Pancreas (tissue), 10 donors: ENCODE measurements at regions not wholly inside any gene's neighbourhood (a gene's known extent, or its start where the extent isn't known, plus 50 kb on each side); places are given as distances from the start of the nearest gene placed in this dataset.

Source experiments
- ATAC-seq, 4 donors: fragments of 200-7000 bp; cut with Tn5 transposase; one replicate each; pipeline versions ENCODE4 v1.8.0 to v1.9.1; 2020; ENCODE audit warnings: mild to moderate bottlenecking in 4 of 4, moderate library complexity in 4 of 4
- DNase-seq, 6 donors: peaks; one replicate each; pipeline ENCODE4 v3.0.0-alpha.2; 2020
- FAIRE-seq: peaks from 2 replicates; lab custom pipeline; 2012; peaks lifted over from hg19 to GRCh38; lab: Jason Lieb, UNC
- H3K27ac ChIP-seq, 4 donors: fragments of 200-600 bp; sonication (generic); 1 replicate in 3 of 4; 2 replicates in 1 of 4; pipeline versions ENCODE4 v1.5.0 to v1.8.0; 2020
- H3K27me3 ChIP-seq, 4 donors: fragments of 200-600 bp; one replicate each; pipeline ENCODE4 v1.8.0; 2021
- H3K36me3 ChIP-seq, 3 donors: fragments of 200-600 bp; sonication (generic) in 1 of 3; one replicate each; pipeline versions ENCODE4 v1.5.0 to v1.8.0; 2020 to 2021
- H3K4me1 ChIP-seq, 3 donors: fragments of 200-600 bp; one replicate each; pipeline ENCODE4 v1.8.0; 2021
- H3K4me3 ChIP-seq, 4 donors: fragments of 200-600 bp; sonication (generic) in 2 of 4; one replicate each; pipeline versions ENCODE4 v1.5.0 to v1.8.0; 2020 to 2021
- H3K9me3 ChIP-seq, 4 donors: fragments of 200-600 bp; one replicate each; pipeline ENCODE4 v1.8.0; 2021
- WGBS, 2 donors: extraction: QIAGEN DNeasy Blood & Tissue Kit; methylation state at CpG; one replicate each; pipeline ENCODE4 v1.1.7; 2013; 5-methylcytosine and 5-hydroxymethylcytosine counted together
- intact Hi-C, 3 donors: fragments of 100-400 bp; cut with DNase I; formaldehyde crosslinking; loops; one replicate each; pipeline versions ENCODE4 v1.11.1 to v1.14.2; 2022
- TF ChIP-seq, protein P1 (sequence below), 4 donors: fragments of 200-600 bp; sonication (generic) in 3 of 4; IDR thresholded peaks; one replicate each; pipeline versions ENCODE4 v1.5.0 to v1.8.0; 2021; ENCODE audit warnings: antibody characterized with exemption in 4 of 4
- donor health status: healthy with polysubstance abuse.
- donor health status: DM: no; HTN: no; CAD: no; lungs with moderate emphysema.
- donor health status: DM: no; HTN: no; CAD: no.
- donor health status: control.
- donor health status: control.
- donor health status: Bipolar disorder and iron deficiency.
- donor health status: DM: yes; HTN: yes; CAD: no.
- donor health status: DM: no; HTN: no; CAD: no.
- donor health status: DM: no; HTN: no; CAD: no.
- donor health status: DM: yes; HTN: yes; CAD: no.

DNA sequence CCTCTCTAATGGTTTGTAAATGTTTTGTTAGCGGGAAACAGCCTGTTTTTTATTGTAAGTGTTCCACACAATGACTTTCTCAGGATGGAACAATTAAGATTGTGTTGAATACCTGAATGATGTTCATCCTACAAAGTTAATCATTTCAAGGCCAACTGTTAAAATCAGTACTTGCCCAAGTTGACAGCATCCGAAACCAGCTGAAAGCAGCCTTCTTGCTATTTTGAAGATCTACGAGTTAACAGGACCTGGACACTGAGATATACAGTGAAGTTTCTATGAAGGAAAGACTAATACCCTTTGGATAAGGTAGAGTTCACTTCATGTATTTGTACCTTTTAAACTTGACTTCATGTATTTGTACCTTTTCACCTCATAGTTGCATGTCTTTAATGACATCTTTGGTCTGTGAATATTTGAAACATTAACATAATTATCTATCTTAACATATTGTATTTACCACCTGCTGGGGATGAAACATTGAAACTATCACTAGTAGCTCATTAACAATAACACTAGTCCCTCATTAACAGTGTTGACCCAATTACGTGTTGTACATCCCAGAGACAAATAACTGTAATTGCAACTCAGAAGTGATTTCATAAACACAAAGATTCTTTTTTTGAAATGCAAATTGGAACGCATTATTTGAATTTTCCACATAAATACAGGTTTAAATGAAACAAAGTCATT, 556.0 kb upstream of the MEX3C start:
- intact Hi-C loops, result no loop called here
- Histone ChIP-seq H3K4me3 (no peak overlapping the region), H3K27ac (no peak overlapping the region), H3K4me1 (no peaks in the 10 kb centered on the region), H3K27me3 (peaks cover 0 to 3% (median 0%) of the 10 kb centered on the region in 4 donors), H3K36me3 (no peaks in the 10 kb centered on the region), H3K9me3 (no peaks in the 10 kb centered on the region)
- TF ChIP-seq, protein P1, sequence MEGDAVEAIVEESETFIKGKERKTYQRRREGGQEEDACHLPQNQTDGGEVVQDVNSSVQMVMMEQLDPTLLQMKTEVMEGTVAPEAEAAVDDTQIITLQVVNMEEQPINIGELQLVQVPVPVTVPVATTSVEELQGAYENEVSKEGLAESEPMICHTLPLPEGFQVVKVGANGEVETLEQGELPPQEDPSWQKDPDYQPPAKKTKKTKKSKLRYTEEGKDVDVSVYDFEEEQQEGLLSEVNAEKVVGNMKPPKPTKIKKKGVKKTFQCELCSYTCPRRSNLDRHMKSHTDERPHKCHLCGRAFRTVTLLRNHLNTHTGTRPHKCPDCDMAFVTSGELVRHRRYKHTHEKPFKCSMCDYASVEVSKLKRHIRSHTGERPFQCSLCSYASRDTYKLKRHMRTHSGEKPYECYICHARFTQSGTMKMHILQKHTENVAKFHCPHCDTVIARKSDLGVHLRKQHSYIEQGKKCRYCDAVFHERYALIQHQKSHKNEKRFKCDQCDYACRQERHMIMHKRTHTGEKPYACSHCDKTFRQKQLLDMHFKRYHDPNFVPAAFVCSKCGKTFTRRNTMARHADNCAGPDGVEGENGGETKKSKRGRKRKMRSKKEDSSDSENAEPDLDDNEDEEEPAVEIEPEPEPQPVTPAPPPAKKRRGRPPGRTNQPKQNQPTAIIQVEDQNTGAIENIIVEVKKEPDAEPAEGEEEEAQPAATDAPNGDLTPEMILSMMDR (IDR thresholded peaks at IDR 0.05), result no peak
- no peak for FAIRE-seq
- DNase-seq, result no peak
- ATAC-seq, result no peak
- WGBS, 2 donors, result 50 to 61% methylated on average over 5 of the region's 5 CpGs

GRCh38 chr18:51754566-51754965, 557.1 kb upstream of the MEX3C start:
- Histone ChIP-seq H3K27me3 (peaks cover 0 to 3% (median 0%) of the 10 kb centered on the region in 4 donors), H3K36me3 (no peaks in the 10 kb centered on the region), H3K4me1 (no peaks in the 10 kb centered on the region), H3K9me3 (no peaks in the 10 kb centered on the region), H3K4me3 (no peak overlapping the region), H3K27ac (no peak overlapping the region)
- FAIRE-seq, result no peak
- ATAC-seq, result no peak
- DNase-seq, result no peak
- WGBS, 2 donors, result 49 to 63% methylated on average over 4 of the region's 4 CpGs
- intact Hi-C loops, result no loop called here
- TF ChIP-seq, protein P1 (IDR thresholded peaks at IDR 0.05), result no peak

GRCh38 chr18:51757255-51757924, 559.9 kb upstream of the MEX3C start:
- intact Hi-C loops, result no loop called here
- H3K4me1 ChIP-seq, result no peaks in the 10 kb centered on the region
- FAIRE-seq (no peak), DNase-seq (no peak), ATAC-seq (no peak)
- H3K36me3 ChIP-seq, result no peaks in the 10 kb centered on the region
- peaks cover 0 to 3% (median 0%) of the 10 kb centered on the region in 4 donors for H3K27me3 ChIP-seq
- WGBS, 2 donors, result 44 to 53% methylated on average over 5 of the region's 5 CpGs
- TF ChIP-seq, protein P1 (IDR thresholded peaks at IDR 0.05), result no peak
- H3K27ac ChIP-seq, result no peak overlapping the region
- no peaks in the 10 kb centered on the region for H3K9me3 ChIP-seq
- no peak overlapping the region for H3K4me3 ChIP-seq

- intact Hi-C loops, result no loop called here
- FAIRE-seq, result no peak
- H3K4me3 ChIP-seq, result no peak overlapping the region
- H3K27me3 ChIP-seq, result peaks cover 0 to 3% (median 0%) of the 10 kb centered on the region in 4 donors
- TF ChIP-seq, protein P1 (IDR thresholded peaks at IDR 0.05), result no peak
- no peaks in the 10 kb centered on the region for H3K36me3 ChIP-seq
- DNase-seq, result no peak
- WGBS, 2 donors, result 42 to 44% methylated on average over 1 of the region's 1 CpG
- ATAC-seq, result no peak
- no peaks in the 10 kb centered on the region for H3K4me1 ChIP-seq
- H3K27ac ChIP-seq, result no peak overlapping the region
- H3K9me3 ChIP-seq, result no peaks in the 10 kb centered on the region
Measured at GRCh38 chr18:51762373-51762772, 564.9 kb upstream of the MEX3C start.
